ENCODE measurements at regions not wholly inside any gene's neighbourhood (a gene's known extent, or its start where the extent isn't known, plus 50 kb on each side); places are given as distances from the start of the nearest gene placed in this dataset.

- TF ChIP-seq, protein P1, sequence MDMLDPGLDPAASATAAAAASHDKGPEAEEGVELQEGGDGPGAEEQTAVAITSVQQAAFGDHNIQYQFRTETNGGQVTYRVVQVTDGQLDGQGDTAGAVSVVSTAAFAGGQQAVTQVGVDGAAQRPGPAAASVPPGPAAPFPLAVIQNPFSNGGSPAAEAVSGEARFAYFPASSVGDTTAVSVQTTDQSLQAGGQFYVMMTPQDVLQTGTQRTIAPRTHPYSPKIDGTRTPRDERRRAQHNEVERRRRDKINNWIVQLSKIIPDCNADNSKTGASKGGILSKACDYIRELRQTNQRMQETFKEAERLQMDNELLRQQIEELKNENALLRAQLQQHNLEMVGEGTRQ (IDR thresholded peaks at IDR 0.05; ENCODE audit: low read length) = no peak
- no peak for TF ChIP-seq RFX5 (IDR thresholded peaks at IDR 0.05; ENCODE audit: borderline replicate concordance, low read depth, low read length)
- no peak for TF ChIP-seq EZH2 (IDR thresholded peaks at IDR 0.05; ENCODE audit: low read depth, low read length, severe bottlenecking)
- no peak for TF ChIP-seq FOSL1 (IDR thresholded peaks at IDR 0.05; ENCODE audit: insufficient read depth, low read depth, low read length)
Observed at GRCh38 chr1:96366516-96366915, 355.1 kb upstream of the PTBP2 start (continued).

Measured in H1 (cell line).